ENCODE measurements at regions not wholly inside any gene's neighbourhood (a gene's known extent, or its start where the extent isn't known, plus 50 kb on each side); places are given as distances from the start of the nearest gene placed in this dataset.

DNA sequence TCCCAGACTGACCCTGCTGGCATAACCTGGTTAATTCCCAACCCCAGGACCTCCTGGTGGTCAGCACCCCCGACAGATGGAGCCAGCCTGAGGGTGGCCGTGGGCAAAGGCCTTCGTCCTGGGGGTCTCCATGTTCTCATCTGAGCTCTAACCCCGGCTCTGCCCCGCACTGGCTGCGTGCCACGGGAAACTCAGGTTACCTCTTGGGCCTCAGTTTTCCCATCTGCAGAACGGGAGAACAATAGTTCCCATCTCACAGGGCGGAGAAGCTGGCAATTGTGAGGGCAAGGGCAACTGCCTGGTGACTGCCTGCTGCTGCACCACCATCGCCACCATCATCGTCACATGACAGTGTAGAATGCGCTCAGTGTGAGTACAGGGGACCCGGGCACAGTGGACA is 77.9 kb downstream of the RFLNA start:
- peaks cover 44% of the 10 kb centered on the region for H3K4me1 ChIP-seq
- DNase-seq (no peak), ATAC-seq (no peak)
- intact Hi-C loops (cut with DNase I) = loop anchor here (10.0 kb wide), 1 partner anchor 122 kb away; no protein-coding TSS in a partner anchor
- peaks cover 9 to 13% of the 10 kb centered on the region in 2 donors for H3K36me3 ChIP-seq (replicated peaks in 1 of 2; ENCODE audit: insufficient read depth in 1 of 2, low read depth in 2 of 2)
- H3K4me3 ChIP-seq = no peak overlapping the region
- H3K27me3 ChIP-seq = no peaks in the 10 kb centered on the region
- TF ChIP-seq, protein P1, sequence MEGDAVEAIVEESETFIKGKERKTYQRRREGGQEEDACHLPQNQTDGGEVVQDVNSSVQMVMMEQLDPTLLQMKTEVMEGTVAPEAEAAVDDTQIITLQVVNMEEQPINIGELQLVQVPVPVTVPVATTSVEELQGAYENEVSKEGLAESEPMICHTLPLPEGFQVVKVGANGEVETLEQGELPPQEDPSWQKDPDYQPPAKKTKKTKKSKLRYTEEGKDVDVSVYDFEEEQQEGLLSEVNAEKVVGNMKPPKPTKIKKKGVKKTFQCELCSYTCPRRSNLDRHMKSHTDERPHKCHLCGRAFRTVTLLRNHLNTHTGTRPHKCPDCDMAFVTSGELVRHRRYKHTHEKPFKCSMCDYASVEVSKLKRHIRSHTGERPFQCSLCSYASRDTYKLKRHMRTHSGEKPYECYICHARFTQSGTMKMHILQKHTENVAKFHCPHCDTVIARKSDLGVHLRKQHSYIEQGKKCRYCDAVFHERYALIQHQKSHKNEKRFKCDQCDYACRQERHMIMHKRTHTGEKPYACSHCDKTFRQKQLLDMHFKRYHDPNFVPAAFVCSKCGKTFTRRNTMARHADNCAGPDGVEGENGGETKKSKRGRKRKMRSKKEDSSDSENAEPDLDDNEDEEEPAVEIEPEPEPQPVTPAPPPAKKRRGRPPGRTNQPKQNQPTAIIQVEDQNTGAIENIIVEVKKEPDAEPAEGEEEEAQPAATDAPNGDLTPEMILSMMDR (IDR thresholded peaks at IDR 0.05) = no peak
- no peak for TF ChIP-seq POLR2A (IDR thresholded peaks at IDR 0.05)
- H3K9me3 ChIP-seq = no peaks in the 10 kb centered on the region
- 85 to 91% methylated on average over 10 to 13 of the region's 13 CpGs for WGBS, 2 donors
- H3K27ac ChIP-seq = peak overlapping the region in 2 of 4 donors; percentile 37 to 97

DNA sequence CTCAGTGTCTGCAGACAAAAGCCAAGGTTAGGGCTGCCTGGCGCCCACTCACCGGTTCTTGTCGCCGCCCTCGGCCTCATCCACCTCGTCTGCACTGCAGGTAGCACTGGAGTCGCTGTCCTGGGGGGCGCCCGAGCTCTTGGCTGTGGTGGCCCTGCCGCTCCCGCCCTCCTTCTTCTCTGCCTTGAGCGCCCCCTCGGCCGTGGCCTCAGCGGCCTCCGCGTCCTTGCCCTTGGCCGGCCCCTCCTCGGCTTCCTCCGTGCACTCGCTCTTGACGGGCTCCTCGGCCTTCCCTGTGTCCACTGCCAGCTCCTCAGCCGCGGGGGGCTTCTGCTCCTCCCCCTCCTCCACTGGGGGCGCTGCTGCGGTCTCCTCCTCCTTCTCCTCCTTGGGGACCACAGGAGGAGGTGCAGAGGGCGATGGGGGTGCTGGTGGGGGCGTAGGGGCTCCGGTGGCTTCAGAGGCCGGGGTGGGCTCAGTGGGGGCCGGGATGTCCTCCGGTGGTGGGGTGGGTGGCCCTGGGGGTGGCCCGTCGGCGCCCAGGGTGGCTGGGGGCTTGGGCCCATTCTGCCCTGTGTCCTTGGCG is 77.2 kb downstream of the RFLNA start:
- peaks cover 52% of the 10 kb centered on the region for H3K4me1 ChIP-seq
- TF ChIP-seq POLR2A (IDR thresholded peaks at IDR 0.05) = no peak
- TF ChIP-seq, protein P1 (IDR thresholded peaks at IDR 0.05) = no peak
- H3K27ac ChIP-seq = peak overlapping the region in 3 of 4 donors; percentile 3 to 97 (median 95)
- no peak for DNase-seq
- H3K27me3 ChIP-seq = no peaks in the 10 kb centered on the region
- H3K4me3 ChIP-seq = no peak overlapping the region
- ATAC-seq = no peak
- H3K9me3 ChIP-seq = no peaks in the 10 kb centered on the region
- WGBS, 2 donors = 84 to 86% methylated on average over 33 to 37 of the region's 37 CpGs
- H3K36me3 ChIP-seq (replicated peaks in 1 of 2; ENCODE audit: insufficient read depth in 1 of 2, low read depth in 2 of 2) = peaks cover 9% of the 10 kb centered on the region in 2 donors
- intact Hi-C loops (cut with DNase I) = loop anchor here (10.0 kb wide), 1 partner anchor 123 kb away; no protein-coding TSS in a partner anchor

DNA sequence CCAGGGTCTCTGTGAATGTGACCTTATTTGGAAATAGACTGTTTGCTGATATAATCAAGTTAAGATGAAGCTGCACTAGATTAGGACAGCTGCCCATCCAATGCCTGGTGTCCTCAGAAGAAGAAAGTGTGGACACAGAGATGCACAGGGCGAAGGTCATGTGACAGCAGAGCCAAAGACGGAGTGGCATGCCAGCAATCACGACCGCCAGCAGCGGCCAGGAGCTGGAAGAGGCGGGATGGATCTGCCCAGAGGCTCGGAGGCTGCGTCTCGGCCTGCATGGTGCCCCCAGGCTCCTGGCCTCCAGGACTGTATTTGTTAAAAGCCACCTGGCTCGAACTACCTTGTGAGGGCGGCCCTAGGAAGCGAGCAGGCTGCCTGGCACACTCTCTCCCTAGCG is 76.5 kb downstream of the RFLNA start:
- ATAC-seq (no peak), DNase-seq (no peak)
- H3K27me3 ChIP-seq = no peaks in the 10 kb centered on the region
- H3K4me3 ChIP-seq = no peak overlapping the region
- H3K4me1 ChIP-seq = peaks cover 55% of the 10 kb centered on the region
- 73 to 85% methylated on average over 8 to 13 of the region's 13 CpGs for WGBS, 2 donors
- peaks cover 6 to 9% of the 10 kb centered on the region in 2 donors for H3K36me3 ChIP-seq (replicated peaks in 1 of 2; ENCODE audit: insufficient read depth in 1 of 2, low read depth in 2 of 2)
- intact Hi-C loops (cut with DNase I) = loop anchor here (10.0 kb wide), 1 partner anchor 123 kb away; no protein-coding TSS in a partner anchor
- H3K9me3 ChIP-seq = no peaks in the 10 kb centered on the region
- H3K27ac ChIP-seq = peak overlapping the region in 3 of 4 donors; percentile 91 to 97 (median 95)
- TF ChIP-seq, protein P1 (IDR thresholded peaks at IDR 0.05) = no peak
- TF ChIP-seq POLR2A (IDR thresholded peaks at IDR 0.05) = no peak

DNA sequence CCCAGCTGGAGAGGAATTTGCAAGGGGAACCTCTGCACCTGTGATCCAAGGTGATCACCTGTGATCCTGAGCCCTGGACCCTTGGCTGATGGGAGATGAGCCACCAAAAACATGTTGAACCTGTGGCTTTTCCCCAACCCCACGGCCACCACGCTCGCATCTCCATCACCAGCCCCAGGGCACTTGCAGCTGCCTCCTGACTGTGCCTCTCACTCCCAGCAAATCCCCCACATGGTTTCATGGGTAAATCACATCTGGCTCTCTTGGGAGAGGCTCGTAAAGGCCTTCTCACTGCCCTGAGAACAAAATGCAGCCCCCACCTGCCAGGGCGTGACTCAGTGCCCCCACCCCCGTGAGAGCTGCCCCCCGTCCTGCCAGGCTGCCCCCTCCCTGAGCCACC is 76.0 kb downstream of the RFLNA start:
- H3K36me3 ChIP-seq (replicated peaks in 1 of 2; ENCODE audit: insufficient read depth in 1 of 2, low read depth in 2 of 2) = peaks cover 5 to 9% of the 10 kb centered on the region in 2 donors

More for the DNA sequence above, 76.0 kb downstream of the RFLNA start:
- WGBS, 2 donors = 59 to 61% methylated on average over 5 to 6 of the region's 7 CpGs
- DNase-seq (no peak), ATAC-seq (no peak)
- TF ChIP-seq, protein P1 (IDR thresholded peaks at IDR 0.05) = no peak
- TF ChIP-seq POLR2A (IDR thresholded peaks at IDR 0.05) = no peak
- intact Hi-C loops (cut with DNase I) = loop anchor here (10.0 kb wide), 1 partner anchor 124 kb away; no protein-coding TSS in a partner anchor
- no peak overlapping the region for H3K4me3 ChIP-seq
- H3K9me3 ChIP-seq = no peaks in the 10 kb centered on the region
- H3K4me1 ChIP-seq = peaks cover 60% of the 10 kb centered on the region
- H3K27ac ChIP-seq = peak overlapping the region; percentile 91 to 97 (median 96)
- no peaks in the 10 kb centered on the region for H3K27me3 ChIP-seq
